Hematopoietic multipotent progenitor cell treated with erythropoietin and hydrocortisone succinate and interleukin-3 and kit ligand, for 4 days (in vitro differentiated cells): ENCODE measurements at regions not wholly inside any gene's neighbourhood (a gene's known extent, or its start where the extent isn't known, plus 50 kb on each side); places are given as distances from the start of the nearest gene placed in this dataset.
A peak's percentile ranks its signal among the peaks of the same experiment; 100 is the strongest.

Source experiments
- DNase-seq: peaks from one replicate; pipeline ENCODE4 v3.0.0-alpha.2; 2015

DNA sequence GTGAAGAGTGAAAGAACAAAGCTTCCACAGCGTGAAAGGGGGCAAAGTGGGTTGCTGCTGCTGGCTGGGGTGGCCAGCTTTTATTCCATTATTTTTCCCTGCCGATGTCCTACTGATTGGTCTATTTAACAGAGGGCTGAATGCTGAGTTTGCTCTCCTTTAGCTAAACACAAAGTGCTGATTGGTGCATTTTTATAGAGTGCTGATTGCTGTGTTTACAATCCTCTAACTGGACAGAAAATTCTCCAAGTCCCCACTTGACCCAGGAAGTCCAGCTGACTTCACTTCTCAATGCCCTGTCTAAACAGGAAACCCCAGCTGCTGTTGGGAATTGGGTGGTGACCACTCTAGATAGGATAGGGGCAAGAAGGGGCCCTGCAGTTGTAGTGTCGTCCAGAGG lies 335.6 kb upstream of the RBMY1B start:
- no peak for DNase-seq

DNA sequence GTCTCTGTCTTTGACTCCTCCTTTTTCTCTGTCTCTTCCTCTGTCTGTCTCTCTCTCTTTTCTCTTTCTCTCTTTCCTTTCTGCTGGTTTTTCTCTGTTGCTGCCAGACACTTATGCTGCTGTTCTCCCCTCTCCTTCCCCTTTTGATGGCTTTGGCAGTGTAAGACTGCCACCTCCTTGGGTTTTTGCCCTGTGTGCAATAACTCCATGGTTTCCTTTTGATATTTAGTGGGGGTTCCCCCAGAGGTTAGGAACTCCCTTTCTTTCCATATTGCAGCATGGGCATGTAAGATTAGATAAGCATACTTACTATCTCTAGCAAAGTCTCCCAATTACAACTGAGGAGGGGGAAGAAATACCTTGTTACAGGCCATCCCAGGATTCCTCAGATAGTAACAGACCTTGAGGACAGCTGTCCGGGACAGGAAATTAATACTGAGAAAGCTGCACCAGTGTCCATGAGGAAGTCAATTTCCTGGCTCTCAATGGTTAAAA lies 333.8 kb upstream of the RBMY1B start:
- peak; percentile 63 for DNase-seq

DNA sequence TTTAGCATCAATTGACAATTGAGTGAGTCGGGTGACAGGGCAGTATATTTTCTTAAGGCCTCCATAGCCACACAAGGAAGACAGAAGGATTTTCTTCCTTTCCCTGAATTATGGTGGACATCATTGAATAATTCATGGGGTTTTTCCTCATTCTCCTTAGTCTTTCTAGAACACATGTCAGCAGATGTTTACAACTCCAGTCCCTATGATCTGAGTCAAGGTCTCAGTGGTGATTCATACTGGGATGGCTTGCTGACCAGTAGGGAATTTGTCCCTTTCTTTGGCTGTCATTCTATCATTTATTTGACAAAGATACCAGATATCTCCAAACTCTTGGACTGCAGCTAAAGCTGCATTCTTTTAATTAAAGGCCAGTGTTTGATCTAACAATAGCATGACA lies 332.9 kb upstream of the RBMY1B start:
- DNase-seq = no peak

DNA sequence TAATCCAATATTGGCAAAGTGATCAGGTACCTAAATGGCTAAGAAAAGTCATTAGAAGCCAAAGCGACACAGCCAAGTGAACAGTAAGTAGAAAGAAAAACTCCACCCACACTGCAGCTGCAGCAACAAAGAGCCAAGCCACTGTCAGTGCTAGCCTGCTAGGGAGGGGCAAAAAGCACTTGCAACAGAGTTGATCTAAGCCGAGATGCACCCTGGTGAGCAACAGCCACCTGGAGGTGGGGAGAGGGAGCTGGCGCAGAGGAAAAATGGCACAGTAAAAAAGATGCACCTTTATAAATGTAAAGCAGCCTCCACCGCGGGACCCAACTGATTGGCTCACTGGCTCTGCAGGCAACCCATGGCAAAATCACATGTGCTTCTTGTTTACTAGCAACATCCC lies 330.2 kb upstream of the RBMY1B start:
- peak; percentile 69 for DNase-seq

DNA sequence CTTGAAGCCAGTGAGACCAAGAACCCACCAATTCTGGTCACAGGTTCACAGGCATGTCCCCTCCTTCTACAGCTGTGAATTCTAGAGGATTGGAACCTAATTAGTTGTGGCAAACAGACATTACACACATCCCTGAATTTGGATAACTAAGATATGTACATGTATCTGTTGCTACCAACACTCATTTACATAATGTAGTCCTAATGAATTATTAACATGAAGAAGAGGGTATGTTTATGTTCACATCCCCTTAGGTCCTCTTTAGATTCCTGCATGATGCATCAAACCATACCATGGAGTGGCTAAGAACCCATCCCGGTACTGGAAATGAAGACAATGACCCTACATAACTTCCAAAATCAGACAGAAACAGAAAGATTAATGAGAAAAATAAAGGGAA lies 326.9 kb upstream of the RBMY1B start:
- DNase-seq = no peak

DNA sequence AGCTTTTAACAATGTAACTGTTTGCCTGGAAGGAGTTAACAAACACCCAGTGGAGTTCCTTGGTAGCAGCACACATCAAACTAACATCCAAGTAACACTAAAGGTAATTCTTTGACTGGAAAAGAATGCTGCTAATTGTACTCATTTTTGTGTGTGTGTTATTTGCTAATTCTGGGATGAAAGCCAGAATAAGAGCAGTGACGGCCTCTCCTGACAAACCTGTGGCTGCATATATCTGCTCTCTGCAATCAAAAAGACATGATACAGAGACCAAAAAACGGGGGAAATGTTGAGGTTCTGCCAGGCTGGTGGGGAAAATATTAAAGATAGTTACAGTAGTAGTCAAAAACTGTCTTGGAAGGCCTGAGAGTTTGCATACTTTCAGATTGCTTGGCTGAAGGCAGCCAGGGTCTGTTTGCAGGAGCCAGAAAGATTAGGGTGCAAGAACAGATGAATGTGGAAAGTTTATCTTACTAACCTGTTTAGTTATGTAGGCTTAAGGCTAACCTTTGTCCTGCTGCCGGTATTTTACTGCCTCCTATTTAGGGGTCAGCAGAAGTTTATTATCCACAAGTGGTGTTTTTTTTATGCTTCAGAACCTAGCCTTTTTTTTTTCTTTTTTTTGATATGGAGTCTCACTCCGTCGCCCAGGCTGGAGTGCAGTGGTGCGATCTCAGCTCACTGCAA lies 325.6 kb upstream of the RBMY1B start:
- peak; percentile 75 for DNase-seq

DNA sequence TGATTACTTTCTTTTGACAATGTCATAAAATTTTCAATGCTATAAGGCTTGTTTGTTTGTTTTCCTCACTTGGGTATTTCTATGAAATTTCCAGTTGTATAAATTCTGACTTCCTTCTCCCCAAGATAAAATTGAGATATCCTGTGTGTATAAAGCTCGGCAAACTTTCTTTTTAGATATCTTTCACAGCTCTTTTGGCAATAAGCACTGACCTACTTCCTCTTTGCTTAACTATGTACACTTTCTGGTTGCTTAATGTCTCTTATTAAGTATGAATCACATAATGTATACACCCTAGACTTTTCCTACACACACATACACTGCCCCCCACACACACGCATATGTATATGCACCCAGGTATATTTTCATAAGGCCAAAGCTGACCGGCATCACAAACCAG lies 318.4 kb upstream of the RBMY1B start:
- no peak for DNase-seq

DNA sequence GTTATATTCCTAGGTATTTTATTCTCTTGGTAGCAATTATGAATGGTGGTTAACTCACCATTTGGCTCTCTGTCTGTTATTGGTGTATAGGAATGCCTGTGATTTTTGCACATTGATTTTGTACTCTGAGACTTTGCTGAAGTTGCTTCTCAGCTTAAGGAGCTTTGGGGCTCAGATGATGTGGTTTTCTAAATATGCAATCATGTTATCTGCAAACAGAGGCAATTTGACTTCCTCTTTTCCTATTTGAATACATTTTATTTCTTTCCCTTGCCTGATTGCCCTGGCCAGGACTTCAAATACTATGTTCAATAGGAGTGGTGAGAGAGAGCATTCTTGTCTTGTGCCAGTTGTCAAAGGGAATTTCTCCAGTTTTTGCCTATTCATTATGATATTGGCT lies 310.9 kb upstream of the RBMY1B start:
- DNase-seq = peak; percentile 74

DNA sequence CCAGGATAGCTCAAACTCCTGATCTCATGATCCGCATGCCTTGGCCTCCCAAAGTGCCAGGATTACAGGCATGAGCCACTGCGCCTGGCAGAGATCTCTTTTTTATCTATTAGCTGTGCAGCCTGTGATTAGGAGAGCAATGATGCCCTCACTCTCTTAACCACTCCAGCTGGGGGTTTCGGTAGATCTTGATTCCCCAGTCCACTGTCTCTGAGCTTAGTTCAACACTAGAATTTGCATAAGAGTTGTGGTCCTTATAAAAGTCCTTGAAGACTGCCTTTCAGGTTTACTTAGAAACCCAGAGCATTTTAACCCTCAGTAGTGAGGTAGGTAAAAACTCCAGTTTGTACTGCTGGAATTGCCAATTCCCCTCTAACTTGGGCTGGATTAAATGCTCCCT lies 283.3 kb upstream of the RBMY1B start:
- no peak for DNase-seq

DNA sequence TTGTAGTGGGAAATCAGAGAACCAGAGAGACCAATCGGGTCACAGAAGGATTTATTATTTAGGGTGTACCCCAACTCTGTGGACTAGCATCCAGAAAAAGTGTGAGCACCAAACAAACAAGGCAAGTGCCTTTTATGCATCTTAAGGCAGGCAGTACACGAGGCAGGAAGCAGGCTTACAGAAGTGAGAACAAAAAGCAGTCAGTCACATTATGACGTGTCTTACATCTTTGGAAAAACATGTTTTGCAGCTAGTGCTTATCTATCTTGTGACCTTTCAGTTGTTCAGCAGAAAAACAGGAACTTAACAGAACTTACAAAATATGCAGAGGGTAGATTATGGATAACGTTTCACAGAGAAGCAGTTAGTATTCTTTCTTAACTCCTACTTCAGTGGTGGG lies 270.9 kb upstream of the RBMY1B start:
- DNase-seq = peak; percentile 94

DNA sequence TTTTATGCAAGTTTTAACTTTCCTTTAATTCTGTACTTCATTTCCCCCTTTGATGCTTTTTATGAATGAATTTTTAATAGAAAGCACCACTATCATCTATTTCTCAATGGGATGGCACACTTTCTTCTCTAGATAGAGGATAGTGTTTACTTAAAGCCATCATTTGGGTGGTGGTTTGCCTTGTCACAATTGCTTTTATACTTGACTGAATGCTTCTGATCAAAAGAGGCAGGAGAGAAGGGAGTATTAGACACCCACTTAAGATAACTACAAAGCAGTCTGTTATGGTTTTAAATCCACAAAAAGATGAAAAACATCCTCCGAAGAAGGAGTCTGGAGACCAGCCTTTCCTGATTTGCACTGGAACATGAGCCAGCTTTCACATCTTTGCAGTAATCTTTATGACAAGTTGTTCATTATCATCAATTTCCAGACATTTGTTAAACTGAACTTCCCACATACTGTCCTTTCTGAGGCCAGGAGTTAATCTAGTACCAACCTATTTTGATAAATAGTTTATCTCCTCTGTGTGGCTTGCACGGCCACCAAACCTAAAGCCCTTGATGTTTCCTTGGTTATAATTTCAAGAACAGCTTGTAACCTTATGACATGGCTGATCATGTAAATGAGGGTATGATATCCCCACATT lies 270.4 kb upstream of the RBMY1B start:
- peak; percentile 87 for DNase-seq

DNA sequence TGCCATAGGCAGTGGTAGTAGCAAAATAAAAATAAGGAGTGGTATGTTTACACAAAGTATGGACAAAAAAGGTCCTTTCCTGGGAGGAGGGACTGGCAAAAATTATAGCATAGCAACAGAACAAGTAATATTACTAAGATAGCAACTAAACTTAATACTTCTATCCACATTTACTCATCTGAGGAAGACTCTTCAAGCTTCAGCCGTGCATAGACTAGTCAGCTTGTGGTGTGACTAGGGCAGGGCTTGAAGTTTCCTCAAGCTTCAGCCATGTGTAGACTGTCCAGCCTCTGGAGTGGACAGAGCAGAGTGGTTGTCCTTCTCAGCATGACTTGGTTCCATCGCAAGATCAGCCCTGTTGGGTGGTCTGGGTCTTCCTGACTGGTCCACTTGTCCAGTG lies 268.3 kb upstream of the RBMY1B start:
- DNase-seq = no peak

DNA sequence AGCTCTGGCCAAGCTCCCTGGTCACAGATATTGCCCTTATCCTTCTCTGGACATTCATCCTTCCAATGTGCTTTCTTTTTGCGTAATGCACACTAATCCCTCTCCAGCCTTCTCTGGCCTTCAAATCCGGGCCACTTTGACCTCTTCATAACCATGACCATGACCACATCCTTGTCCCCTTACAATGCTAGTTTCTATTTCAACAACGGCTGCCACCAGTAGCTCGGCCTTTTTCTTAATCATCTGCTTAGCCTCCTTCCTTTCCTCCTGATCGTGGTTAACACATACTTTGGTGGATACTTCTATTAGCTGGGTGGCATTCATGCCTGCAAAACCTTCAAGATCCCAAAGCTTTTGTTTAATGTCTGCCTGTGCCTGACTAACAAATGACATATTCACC lies 264.4 kb upstream of the RBMY1B start:
- DNase-seq = no peak

DNA sequence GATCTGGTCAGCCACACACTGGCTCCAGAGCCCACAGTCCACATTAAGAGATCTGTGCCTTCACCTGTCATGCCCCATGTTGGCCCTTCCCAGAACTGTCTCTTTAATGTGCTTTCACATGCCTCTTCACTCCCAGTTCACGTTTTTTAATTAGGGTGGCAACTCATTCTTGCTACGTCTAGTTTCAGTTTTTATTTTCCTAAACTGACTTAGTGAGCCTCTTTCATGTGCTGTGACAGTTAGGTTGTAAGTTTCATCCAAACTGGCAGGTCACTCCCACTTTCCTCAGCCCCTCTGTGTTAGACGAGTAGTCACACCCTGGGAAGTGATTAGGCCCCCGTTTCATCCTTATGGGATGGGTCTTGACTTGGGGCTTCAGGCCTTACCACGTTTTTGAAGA lies 262.5 kb upstream of the RBMY1B start:
- DNase-seq = no peak

DNA sequence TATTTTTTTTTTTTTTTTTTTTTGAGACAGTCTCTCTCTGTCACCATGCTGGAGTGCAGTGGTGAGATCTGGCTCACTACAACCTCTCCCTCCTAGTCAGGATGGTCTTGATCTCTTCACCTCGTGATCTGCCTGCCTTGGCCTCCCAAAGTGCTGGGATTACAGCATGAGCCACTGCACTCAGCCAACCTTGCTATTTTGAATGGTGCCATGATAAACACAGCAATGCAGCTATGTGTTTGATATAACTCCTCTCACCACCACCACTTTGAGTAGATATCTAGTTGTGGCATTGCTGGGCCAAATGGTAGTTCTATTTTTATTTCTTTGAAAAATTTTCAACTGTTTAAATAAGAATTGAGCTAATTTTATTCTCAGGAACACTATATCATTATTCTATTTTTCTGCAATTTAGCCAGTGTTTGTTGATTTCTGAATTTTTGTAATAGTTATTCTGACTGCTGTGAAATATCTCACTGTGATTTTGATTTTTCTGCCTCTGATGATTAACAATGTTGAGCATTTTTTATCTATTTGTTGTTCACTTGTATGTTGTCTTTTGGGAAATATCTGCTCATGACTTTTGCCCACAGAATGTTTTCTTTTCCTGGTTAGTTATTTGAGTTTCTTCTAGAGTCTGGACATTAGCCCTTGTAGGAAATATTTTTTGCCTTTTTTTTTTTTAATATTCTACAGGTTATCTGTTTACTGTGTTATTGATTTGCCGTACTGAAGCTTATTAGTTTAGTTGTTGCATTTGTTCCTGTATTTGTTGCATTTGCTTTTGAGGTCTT lies 257.5 kb upstream of the RBMY1B start:
- DNase-seq = no peak

DNA sequence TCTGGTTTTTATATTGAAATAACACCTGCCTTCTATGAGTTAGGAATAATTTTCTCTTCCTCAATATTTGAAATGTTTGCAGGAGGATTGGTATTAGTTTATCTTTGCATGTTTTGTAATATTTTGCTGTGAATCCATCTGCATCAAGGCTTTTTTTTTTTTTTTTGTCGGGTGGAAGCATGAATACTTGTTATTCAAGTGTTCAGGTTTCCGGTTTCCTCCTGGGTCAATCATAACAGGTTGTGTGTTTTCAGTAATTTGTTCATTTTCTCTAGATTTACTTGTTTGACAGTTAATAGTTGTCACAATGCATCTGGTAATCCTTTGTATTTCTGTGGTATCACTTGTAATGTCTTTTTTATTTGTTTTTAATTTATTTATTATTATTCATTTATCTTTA lies 256.7 kb upstream of the RBMY1B start:
- DNase-seq = peak; percentile 57

DNA sequence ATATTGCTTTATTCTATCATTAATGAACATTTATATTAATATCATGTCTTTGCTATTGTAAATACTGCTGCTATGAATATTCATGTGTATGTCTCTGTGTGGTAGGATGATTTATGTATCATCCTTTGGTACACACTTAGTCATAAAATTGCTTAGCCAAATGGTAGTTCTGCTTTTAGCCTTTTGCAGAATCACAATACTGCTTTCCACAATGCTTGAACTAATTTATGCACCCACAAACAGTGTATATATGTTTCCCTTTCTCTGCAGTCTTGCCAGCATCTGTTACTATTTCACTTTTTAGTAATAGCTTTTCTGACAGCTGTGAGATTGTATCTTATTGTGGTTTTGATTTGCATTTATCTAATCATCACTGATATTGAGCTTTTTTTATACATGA lies 254.3 kb upstream of the RBMY1B start:
- peak; percentile 65 for DNase-seq

DNA sequence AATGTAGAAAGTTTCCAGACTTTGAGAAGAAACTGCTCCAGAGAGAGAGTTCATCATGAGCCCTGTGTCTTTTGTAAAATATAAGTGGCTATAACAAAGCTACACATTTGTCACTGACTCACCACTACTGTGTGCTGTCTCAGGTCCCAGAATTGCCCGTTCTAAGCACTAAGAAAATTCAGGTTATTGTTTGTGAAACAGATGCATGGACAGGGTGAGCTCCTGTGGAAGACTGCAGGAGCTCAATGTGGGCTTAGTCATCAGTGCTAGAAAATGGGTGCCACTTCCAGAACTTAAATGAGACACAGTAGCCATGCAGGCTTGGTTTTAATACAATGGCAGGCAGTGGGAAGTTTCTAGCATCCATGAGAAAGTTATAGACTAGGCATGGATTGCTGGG lies 251.4 kb upstream of the RBMY1B start:
- DNase-seq = no peak

DNA sequence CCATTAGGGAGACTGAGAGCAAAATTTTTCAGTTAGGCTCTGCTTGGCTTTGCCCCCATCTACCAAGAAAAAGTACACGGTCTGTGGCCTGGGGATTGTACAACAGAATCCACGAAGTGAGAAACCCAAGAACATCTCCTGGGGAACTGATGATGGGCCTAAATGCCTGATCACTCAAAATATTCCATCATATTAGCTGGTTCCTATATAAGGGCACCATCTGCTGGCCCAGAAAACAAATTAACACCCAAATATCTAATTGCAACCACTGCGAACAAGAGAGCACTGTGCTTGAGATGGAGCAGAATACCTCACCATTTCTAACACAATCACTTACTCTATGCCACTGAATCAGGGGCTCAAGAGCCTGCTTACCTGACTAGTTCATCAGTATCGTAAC lies 250.8 kb upstream of the RBMY1B start:
- DNase-seq = peak; percentile 72

DNA sequence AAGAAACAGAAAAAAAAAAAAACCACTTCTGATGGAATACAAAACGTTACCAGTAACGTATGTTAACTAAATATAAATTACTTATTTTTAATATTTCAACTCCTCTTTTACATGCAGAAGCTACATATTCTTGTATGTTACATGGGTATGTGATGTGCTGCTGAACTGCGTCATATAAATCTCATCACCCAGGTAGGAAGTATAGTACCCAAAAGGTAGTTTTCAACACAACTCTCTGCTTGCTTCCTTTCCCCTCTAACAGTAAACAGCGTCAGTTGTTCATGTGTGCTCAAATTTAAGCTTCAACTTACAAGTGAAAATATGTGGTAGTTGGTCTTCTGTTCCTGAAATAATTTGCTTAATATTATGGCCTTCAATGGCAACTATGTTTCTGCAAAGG lies 250.0 kb upstream of the RBMY1B start:
- DNase-seq = no peak

DNA sequence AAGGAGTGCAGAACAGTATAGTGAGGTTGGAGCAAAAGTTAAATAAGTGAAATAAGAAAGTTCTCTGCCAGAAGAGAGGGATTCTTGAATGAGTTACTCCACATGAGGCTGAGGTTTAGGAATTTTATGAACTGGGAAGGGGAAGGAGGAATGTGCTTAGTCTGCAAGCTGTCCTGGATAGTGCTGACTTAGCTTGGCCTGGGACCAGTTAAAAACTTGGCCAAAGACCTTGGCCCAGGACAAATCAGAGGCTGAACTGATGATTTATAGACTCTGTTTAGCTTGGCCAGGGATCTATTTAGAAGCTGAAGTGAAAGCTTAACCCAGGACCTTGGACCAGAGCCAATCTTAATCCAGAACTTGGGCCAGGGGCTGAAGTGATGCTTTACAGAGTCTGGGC lies 244.4 kb upstream of the RBMY1B start:
- DNase-seq = no peak

DNA sequence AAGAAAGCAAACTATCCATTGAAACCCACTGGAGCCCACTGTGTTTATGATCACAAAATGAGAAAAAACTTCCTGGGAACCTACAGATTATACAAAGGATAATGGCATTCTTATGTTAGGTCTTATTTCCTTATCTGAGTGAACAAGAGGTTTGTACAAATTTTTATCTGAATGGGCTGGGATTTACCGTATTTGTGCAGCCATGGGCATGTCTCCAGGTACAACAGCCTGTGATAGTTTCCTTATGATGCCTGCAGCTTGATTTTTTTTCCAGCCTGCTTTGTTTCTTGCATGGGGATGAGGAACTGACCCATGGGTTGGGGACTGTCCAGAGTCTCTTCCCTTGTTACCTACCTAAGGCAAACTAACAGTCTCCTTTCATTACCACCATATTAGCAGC lies 244.0 kb upstream of the RBMY1B start:
- DNase-seq = no peak

DNA sequence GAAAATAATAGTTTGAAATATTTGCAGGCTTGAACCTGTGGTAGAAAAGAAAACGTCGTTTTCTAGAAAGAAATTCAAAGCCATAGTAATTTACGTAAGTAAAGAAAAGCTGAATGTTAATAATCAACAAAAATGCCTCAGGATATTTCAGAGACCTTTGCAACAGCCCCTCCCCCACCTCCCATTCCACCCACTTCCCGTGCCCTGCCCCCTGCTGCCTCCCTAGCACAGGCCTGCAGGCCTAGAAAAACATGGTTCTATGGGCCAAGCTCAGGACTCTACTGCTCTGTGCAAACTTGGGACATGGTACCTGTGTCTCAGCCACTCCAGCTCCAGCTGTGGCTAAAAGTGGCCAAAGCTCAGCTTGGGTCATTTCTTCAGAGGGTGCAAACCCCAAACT lies 223.4 kb upstream of the RBMY1B start:
- DNase-seq = no peak

DNA sequence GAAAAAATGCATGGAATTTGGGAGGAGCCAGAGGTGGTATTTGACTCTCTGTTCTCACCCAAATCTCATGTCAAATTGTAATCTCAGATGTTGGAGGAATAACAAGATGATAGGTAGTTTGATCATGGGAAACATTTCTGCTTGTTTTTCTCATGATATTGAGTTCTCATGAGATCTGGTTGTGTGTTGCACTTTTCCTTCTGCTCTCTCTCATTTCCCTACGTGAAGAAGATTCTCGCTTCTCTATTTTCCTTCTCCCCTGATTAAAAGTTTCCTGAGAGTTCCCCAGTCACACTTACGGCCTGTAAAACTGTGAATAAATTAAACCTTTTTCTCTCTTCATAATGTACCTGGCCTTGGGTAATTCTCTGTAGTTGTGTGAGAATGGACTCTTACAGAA lies 222.2 kb upstream of the RBMY1B start:
- DNase-seq = no peak
